ENCODE measurements at regions not wholly inside any gene's neighbourhood (a gene's known extent, or its start where the extent isn't known, plus 50 kb on each side); places are given as distances from the start of the nearest gene placed in this dataset.

DNA sequence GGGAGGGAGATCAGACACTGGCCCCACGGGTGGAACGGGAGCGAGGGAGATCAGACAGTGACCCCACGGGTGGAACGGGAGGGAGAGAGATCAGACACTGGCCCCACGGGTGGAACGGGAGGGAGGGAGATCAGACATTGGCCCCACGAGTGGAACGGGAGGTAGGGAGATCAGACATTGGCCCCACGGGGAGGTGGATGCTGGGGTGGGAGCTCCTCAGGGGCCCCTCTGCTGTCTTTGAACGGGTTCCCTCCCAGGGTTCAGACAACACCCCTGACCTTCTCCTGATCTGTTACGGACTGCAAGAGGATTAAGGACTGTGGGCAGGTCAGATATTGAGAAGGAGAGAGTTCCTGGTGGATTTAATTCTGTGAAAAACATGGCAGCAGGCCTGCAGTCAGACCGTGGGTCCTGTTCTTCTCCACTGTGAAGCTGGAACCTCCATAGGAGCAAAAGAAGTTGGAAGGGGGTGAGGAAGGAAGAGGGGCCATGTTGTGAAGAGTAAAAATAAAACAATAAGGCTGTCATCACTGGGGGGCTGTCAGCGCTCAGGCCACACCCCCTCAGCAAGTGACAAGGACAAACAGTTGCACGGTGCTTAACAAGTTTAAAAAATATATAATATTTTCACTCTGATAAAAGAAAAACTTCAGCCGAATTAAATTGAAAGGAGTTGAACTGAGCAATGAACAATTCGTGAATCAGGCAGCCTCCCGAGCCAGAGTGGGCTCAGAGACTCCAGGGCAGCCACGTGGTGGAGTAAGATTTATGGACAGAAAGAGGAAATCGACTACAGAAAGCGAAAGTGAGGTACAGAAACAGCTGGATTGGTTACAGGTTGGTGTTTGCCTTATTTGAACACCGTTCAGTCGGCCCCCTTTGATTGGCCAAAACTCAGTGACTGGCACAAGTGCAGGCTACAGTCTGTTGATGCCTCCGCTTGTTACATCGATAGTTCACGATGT is 348.7 kb upstream of the TNRC6C start (continued):
- TF ChIP-seq ZNF41 (CRISPR knock-in tag; conservative IDR thresholded peaks at IDR 0.05) (no peak), TCF3 (CRISPR knock-in tag; IDR thresholded peaks at IDR 0.05) (no peak), PHF21A (IDR thresholded peaks at IDR 0.05; ENCODE audit: borderline replicate concordance, low read depth) (no peak), ZNF354B (CRISPR knock-in tag; IDR thresholded peaks at IDR 0.05) (no peak), ZNF778 (CRISPR knock-in tag; IDR thresholded peaks at IDR 0.05) (no peak), MCM3 (IDR thresholded peaks at IDR 0.05) (no peak), RBM25 (IDR thresholded peaks at IDR 0.05; ENCODE audit: low read depth, low read length, severe bottlenecking) (no peak), RAD51 (IDR thresholded peaks at IDR 0.05; ENCODE audit: borderline replicate concordance, low read depth) (peak; percentile 63), COPS2 (conservative IDR thresholded peaks at IDR 0.05) (no peak), ZNF507 (tag; conservative IDR thresholded peaks at IDR 0.05) (no peak)
- TF ChIP-seq, protein P1, sequence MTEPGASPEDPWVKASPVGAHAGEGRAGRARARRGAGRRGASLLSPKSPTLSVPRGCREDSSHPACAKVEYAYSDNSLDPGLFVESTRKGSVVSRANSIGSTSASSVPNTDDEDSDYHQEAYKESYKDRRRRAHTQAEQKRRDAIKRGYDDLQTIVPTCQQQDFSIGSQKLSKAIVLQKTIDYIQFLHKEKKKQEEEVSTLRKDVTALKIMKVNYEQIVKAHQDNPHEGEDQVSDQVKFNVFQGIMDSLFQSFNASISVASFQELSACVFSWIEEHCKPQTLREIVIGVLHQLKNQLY (CRISPR knock-in tag; conservative IDR thresholded peaks at IDR 0.05), result no peak
- TF ChIP-seq, protein P2, sequence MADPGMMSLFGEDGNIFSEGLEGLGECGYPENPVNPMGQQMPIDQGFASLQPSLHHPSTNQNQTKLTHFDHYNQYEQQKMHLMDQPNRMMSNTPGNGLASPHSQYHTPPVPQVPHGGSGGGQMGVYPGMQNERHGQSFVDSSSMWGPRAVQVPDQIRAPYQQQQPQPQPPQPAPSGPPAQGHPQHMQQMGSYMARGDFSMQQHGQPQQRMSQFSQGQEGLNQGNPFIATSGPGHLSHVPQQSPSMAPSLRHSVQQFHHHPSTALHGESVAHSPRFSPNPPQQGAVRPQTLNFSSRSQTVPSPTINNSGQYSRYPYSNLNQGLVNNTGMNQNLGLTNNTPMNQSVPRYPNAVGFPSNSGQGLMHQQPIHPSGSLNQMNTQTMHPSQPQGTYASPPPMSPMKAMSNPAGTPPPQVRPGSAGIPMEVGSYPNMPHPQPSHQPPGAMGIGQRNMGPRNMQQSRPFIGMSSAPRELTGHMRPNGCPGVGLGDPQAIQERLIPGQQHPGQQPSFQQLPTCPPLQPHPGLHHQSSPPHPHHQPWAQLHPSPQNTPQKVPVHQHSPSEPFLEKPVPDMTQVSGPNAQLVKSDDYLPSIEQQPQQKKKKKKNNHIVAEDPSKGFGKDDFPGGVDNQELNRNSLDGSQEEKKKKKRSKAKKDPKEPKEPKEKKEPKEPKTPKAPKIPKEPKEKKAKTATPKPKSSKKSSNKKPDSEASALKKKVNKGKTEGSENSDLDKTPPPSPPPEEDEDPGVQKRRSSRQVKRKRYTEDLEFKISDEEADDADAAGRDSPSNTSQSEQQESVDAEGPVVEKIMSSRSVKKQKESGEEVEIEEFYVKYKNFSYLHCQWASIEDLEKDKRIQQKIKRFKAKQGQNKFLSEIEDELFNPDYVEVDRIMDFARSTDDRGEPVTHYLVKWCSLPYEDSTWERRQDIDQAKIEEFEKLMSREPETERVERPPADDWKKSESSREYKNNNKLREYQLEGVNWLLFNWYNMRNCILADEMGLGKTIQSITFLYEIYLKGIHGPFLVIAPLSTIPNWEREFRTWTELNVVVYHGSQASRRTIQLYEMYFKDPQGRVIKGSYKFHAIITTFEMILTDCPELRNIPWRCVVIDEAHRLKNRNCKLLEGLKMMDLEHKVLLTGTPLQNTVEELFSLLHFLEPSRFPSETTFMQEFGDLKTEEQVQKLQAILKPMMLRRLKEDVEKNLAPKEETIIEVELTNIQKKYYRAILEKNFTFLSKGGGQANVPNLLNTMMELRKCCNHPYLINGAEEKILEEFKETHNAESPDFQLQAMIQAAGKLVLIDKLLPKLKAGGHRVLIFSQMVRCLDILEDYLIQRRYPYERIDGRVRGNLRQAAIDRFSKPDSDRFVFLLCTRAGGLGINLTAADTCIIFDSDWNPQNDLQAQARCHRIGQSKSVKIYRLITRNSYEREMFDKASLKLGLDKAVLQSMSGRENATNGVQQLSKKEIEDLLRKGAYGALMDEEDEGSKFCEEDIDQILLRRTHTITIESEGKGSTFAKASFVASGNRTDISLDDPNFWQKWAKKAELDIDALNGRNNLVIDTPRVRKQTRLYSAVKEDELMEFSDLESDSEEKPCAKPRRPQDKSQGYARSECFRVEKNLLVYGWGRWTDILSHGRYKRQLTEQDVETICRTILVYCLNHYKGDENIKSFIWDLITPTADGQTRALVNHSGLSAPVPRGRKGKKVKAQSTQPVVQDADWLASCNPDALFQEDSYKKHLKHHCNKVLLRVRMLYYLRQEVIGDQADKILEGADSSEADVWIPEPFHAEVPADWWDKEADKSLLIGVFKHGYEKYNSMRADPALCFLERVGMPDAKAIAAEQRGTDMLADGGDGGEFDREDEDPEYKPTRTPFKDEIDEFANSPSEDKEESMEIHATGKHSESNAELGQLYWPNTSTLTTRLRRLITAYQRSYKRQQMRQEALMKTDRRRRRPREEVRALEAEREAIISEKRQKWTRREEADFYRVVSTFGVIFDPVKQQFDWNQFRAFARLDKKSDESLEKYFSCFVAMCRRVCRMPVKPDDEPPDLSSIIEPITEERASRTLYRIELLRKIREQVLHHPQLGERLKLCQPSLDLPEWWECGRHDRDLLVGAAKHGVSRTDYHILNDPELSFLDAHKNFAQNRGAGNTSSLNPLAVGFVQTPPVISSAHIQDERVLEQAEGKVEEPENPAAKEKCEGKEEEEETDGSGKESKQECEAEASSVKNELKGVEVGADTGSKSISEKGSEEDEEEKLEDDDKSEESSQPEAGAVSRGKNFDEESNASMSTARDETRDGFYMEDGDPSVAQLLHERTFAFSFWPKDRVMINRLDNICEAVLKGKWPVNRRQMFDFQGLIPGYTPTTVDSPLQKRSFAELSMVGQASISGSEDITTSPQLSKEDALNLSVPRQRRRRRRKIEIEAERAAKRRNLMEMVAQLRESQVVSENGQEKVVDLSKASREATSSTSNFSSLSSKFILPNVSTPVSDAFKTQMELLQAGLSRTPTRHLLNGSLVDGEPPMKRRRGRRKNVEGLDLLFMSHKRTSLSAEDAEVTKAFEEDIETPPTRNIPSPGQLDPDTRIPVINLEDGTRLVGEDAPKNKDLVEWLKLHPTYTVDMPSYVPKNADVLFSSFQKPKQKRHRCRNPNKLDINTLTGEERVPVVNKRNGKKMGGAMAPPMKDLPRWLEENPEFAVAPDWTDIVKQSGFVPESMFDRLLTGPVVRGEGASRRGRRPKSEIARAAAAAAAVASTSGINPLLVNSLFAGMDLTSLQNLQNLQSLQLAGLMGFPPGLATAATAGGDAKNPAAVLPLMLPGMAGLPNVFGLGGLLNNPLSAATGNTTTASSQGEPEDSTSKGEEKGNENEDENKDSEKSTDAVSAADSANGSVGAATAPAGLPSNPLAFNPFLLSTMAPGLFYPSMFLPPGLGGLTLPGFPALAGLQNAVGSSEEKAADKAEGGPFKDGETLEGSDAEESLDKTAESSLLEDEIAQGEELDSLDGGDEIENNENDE (IDR thresholded peaks at IDR 0.05; ENCODE audit: low read depth, low read length), result no peak
- TF ChIP-seq, protein P3, sequence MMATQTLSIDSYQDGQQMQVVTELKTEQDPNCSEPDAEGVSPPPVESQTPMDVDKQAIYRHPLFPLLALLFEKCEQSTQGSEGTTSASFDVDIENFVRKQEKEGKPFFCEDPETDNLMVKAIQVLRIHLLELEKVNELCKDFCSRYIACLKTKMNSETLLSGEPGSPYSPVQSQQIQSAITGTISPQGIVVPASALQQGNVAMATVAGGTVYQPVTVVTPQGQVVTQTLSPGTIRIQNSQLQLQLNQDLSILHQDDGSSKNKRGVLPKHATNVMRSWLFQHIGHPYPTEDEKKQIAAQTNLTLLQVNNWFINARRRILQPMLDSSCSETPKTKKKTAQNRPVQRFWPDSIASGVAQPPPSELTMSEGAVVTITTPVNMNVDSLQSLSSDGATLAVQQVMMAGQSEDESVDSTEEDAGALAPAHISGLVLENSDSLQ (IDR thresholded peaks at IDR 0.05), result peak; percentile 89
- TF ChIP-seq, protein P4, sequence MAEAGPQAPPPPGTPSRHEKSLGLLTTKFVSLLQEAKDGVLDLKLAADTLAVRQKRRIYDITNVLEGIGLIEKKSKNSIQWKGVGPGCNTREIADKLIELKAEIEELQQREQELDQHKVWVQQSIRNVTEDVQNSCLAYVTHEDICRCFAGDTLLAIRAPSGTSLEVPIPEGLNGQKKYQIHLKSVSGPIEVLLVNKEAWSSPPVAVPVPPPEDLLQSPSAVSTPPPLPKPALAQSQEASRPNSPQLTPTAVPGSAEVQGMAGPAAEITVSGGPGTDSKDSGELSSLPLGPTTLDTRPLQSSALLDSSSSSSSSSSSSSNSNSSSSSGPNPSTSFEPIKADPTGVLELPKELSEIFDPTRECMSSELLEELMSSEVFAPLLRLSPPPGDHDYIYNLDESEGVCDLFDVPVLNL (CRISPR knock-in tag; IDR thresholded peaks at IDR 0.05; ENCODE audit: low read depth), result no peak
